ENCODE measurements at regions not wholly inside any gene's neighbourhood (a gene's known extent, or its start where the extent isn't known, plus 50 kb on each side); places are given as distances from the start of the nearest gene placed in this dataset.
"Not testable (repeated sequence)": the region's sequence is repeated elsewhere in the genome, so short reads cannot be mapped to it uniquely, and the experiment has no call there.

DNA sequence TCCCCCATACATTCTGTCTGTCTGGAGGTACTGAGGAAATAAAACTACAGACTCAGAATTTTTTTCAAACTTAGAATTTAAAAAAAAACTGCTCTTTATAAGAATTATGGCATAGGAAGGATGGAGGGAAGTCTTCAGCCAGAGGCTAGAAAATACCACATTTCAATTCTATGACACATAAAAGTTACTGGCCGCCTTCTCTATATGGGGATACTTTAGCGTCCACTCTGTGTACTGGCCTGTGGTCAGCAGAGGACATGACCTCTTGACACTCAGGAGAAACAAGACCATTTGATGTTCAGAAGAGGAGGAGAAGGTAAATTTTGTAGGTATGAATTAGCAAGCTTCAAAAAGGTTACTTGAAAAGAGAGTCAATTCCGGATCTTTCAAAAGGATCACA lies 417.4 kb downstream of the MFSD1 start:
- no peak for DNase-seq (ENCODE audit: low read depth)

DNA sequence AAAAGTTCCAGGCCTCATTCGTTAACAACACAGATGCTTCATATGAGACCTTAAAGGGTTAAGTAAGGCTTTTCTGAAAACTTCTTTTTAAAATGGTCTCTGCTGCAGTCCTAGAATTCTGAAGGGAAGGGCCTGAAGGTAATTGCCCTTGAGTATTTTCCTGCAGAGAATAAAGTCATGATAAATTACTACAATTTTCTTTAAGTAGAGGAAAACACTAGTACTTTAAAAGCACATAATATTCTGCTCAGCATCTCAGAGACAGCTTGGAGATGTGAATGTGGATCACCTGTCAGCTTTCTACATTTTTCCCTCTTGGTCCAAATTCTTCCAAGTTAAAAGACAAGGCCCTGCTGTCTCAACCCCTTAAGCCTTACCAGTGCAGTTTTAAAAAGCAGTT lies 419.5 kb downstream of the MFSD1 start:
- no peak for DNase-seq (ENCODE audit: low read depth)

DNA sequence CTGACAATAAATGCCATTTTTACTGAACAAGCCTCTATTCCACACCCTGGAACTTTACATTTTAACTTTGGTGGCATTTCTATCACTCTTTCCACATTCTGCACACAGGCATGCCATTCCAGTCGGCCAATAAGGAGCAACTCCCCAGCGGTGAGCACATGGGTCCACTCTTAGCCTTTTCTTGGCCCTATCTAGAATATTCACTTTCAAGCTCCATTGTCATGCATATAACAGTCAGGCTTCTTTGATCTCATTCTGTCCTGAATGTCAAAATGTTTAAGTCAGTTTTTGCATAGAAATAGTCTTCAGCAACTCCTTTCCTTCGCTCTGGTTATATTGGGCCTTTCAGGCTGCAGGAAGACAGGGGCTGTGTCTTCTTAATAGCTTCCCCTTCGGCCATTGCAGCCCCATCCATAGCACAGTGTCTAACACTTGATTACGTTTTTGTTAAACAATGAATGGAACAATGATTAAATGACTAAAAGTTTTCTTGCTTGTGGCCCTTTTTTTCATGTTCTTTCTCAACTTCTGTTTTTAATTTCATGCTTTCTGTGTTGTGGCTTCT lies 427.3 kb downstream of the MFSD1 start:
- DNase-seq (ENCODE audit: low read depth), result no peak

DNA sequence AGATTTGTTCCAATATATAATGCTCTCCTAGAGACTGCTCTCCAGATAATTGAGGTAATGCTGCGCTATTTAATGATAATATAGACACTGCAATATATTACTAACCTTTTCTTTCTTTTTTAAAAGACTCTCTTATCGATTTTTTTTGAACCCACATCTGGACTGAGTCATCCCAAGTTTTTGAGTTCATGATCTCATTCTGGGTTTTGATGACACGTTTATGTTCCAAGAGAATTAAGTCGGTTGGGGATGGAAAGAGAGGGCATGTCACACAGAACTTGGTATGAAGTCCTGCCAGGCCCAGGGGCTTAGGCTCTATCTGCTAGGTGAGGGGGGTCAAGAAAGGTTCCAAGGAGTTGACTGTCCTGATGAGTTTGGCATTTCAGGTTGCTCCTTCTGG lies 431.1 kb downstream of the MFSD1 start:
- DNase-seq (ENCODE audit: low read depth), result no peak

DNA sequence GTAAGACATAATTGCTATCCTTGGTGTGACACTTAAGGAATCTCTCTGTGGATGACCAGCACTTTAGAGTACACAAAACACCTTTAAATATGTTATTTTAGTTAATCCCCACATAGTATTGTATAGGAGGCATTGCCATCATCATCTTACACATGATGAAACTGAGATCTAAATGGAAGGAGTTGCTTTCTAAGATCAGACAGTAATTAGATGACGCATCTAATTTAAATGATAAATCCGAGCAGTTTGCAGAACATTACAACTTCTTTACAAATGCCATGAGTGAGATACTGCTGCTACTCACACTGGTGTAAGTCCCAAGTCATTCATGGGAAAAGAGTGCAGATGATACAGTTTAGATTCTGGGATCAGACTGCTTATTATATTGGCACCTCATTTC lies 431.9 kb downstream of the MFSD1 start:
- no peak for DNase-seq (ENCODE audit: low read depth)

DNA sequence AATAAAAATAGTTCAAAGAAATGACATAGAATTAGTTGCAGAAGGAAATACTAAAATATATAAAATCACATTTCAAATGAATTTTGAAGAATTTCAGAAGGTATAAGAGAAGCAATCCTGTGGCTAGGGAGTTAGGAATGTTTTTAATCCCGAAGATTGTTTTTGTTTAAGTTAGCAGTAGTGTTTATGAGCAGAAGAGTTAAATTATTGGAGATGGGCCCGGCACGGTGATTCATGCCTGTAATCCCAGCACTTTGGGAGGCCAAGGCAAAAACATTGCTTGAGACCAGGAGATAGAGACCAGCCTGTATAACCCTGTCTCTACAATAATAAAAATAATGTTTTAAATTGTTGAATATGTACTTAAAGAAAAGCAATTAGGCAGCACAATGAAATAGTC lies 432.5 kb downstream of the MFSD1 start:
- peak; percentile 31 for DNase-seq (ENCODE audit: low read depth)

DNA sequence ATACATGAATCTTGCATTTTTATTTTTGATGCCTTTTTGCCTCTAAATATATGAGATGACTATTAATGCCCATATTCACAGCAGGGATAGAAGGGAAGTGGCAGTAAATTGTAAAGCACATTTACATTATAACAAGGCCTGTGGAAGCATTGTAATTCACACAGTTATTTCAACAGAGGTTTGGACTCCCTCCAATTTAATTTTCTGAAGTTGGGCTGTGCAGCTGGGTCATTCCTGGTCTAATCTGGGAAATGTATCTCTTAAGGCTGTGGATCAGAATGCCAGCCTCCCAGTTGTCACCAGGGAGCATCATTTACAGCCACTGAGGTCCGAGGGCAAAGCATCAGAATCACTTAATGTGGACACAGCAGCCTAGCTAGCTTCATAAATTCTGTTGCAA lies 434.5 kb downstream of the MFSD1 start:
- peak; percentile 54 for DNase-seq (ENCODE audit: low read depth)

DNA sequence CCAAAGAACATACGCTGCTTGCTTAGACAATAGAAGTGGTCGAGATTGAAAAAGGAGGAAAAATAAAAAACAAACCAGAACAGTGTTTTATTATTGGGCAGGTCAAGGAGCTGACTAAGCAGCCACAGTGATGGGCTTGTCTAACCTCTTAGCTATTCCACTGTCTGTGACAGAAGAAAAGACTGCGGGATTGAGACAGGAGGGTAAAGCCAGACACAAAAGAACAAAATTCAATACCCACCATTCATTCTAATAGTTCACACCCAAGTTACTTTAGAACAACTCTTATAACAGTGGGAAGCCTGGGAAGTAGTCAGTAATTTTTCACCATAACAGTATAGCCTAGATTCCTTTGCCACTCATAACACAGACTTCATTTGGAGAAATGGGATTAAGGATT lies 435.4 kb downstream of the MFSD1 start:
- DNase-seq (ENCODE audit: low read depth), result peak; percentile 56

DNA sequence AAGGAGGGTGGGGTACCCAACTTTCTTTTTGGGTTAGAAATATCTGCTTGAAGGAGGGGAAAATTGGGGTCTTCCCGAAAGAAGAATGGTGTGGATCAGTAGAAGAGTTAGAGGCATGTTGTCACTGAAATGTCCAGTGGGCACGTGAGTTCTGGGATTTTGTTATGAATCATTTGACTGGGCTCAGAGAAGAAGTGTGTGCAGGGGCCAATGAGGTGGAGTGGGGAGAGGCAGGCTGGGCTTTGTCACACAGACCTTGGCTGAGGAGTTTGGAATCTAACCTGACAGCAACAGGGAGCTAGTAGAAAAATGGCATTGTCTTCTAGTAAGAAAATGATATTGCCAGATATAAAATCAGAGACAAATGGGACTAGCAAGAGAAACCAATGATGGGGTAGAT lies 436.8 kb downstream of the MFSD1 start:
- DNase-seq (ENCODE audit: low read depth), result peak; percentile 61

DNA sequence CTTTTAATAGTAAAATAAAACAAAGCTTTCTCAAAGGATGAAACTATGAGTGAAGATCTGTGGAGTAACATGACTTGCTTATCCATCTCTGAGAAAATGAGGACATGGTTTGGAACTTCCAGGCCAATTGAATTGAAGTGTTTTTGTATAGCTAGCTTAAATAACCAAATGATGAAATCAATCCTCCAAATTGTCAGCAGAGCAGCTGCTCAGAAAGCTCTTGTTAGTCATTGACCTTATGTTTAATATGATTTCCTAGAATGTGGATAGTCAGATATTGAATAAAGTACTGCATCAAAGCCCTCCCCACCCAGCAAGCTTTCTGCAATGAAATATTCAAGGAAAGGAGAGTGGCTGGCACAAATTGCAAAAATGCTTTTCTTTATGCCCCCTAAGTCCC lies 437.2 kb downstream of the MFSD1 start:
- DNase-seq (ENCODE audit: low read depth), result peak; percentile 73

DNA sequence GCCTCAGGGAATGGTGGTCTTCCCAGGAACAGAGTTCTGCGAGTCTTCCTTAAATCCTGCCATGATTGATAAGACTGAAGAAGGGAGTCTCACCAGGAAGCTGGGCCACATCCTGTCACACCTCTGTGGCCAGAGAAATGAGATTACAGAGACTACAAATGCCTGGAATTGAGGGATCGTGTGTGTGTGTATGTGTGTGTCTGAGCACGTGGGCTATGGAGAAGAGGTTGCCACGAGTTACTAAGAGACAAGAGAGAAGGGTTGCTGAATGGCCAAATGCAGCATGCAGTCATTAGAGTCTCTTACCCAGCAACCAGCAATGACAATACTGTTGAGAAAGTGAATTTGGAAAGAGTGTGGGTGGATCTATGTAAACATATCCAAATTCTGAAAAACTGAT lies 443.1 kb downstream of the MFSD1 start:
- no peak for DNase-seq (ENCODE audit: low read depth)

DNA sequence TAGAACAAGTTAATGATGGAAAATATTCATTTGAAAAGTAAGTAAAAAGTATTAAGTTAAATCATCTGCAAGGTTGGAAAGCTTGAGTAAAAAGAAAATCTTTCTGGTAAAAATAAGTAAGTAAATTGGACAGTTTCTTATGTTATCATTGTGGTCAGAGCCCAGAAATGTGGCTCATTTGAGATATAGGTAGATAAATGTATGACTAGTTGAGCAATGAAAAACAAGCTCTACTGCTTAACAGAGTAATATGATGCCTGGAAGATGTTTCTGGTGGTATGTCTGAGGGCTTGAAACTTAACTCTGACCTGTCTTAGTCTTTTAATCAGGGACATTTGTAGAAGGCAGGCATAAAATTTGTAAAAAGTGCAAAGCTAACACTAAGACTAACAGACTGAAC lies 444.0 kb downstream of the MFSD1 start:
- no peak for DNase-seq (ENCODE audit: low read depth)

DNA sequence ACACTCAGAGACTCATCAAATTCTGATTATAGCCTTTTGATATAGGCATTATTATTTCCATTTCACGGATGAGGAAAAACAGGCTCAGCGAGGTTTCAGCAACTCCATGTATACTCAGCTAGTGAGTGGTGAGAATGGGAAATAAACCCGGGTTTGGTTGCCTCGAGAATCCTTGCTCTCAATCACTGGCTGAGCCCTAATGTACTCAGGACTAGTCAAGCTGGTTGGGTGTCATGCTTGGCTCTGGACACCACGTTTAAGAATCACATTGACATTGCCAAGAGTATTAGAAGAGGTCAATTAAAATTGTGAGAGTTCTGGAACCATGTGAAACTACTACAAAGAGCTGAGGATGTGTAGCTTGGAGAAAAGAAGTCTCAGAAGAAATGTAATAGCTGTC lies 444.5 kb downstream of the MFSD1 start:
- DNase-seq (ENCODE audit: low read depth), result no peak

DNA sequence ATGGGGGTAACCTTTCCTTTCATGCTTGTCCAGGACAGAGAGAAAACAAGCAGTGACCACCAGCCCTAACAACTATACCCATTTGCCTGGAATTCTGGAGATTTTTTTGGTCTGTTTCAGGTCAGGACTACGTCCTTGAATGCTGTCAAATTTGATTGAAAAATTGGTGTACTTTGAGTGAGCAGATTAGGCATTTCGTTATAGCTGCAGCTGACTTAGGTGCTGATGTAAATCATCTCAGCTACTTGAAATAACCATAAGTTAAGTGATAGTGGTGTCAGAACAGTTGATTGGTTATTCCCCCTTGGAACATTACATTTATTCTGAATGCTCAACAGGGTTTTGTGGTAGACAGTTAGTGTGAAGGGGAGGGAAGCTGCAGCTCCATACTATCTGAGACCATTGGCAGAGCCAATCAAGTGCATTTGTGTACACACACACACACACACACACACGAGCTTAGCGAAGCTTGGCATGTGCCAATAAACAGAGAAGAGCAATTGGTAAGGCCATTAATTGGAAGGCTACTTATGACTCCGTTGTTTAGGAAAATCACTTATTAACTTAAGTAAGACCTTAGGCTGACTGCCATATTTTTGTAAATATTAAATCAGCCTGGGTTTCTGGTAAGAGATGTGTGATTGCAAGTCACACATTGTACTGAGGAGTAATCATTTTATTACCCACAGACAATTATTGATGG lies 447.8 kb downstream of the MFSD1 start:
- DNase-seq (ENCODE audit: low read depth), result no peak

DNA sequence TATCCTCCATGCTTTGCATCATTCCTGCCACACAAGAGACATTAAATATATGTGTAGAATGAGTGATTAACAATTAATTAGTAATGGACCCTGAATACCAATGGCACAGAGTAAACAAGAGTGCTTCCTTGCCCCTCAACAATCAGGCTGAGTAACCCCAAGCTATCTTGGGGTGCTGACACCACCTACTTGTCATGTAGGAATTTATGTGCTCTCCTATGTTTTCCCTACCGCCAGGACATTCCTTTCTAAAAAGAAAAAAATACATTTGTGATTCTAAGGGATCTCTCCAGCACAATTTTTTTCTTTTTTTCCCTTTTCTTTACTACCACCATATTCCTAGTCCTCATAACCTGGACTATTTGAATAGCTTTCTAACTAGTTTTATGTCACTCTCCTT lies 449.1 kb downstream of the MFSD1 start:
- DNase-seq (ENCODE audit: low read depth), result no peak

DNA sequence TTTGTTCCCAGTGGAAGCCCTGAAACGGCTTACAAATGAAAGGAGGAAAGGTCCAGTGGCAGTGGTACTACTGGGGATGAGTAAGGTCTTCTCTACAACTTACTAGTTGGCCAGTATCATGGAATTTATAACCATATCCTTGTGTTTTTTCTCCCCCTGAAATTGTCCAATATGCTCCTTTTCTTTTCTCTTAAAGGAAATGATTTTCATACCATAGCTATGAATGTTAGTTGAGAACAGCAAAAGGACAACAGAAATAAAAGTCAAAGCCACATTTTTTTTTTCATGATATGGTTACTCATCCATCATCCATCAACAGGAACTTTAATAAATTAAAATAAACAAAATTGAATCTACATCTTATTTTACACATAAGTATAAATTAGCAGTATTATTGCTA lies 450.4 kb downstream of the MFSD1 start:
- DNase-seq (ENCODE audit: low read depth), result no peak

DNA sequence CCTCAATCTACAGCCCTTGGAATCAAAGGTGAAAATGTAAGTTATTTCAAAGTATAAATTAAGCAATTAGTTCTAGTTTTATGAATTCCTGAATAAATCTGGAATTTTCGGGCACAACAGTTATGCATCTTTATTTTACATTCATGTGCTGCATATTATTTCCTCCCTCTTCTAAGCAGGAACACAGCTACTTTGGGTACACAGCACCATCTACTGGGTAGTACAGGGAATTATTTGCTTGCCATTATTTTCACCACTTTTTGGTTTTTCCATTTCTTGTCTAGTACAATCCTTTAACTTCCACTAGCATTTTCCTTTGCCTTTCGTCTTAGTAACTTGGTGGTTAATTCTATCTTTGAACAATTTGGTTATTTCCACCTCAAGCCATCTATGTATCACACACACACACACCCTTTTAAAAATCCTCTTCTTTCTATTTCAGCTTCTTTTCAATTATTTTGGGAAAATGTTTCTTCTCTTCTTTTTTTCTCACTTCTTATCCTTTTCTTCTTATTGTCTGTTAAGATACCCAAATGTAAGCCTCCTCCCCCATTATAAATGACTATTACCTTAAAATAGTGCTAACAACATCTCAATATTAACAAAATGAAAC lies 451.0 kb downstream of the MFSD1 start:
- peak; percentile 52 for DNase-seq (ENCODE audit: low read depth)

DNA sequence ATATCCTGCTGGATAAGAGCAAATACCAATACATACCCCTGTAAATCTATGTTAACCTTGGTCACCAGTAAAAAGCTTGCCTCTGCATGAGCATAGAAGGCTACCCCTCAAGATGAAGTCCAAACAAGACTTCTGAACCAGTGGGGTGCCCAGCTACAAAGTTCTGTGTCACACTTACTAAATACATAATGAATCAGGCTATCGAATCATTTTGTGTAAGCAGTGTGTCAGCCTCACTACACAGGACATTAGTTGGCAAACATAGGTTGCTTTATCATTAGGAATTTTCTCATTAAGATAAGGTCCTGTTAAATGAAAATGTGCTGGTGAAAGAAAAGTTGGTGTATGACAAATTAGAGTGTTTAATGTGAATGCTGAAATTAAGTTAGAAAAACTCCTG lies 452.0 kb downstream of the MFSD1 start:
- no peak for DNase-seq (ENCODE audit: low read depth)

DNA sequence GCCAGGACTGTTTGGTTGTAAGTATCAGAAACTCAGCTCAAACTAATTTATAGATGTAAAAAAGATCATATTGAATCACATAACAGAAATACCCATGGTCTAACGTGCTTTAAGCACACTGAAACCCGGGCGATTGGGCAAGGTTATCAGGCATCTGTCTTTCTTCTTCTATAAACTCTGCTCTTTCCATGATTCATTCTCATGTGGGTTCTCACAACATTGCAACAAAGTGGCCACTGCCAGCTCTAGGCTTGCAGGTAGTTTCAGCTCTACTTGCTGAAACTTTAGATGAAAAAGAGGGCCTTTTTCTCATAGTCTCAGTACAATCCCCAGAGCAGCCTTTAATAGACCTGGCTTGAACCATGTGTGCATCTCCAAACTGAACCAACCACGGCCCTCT lies 456.1 kb downstream of the MFSD1 start:
- no peak for DNase-seq (ENCODE audit: low read depth)

DNA sequence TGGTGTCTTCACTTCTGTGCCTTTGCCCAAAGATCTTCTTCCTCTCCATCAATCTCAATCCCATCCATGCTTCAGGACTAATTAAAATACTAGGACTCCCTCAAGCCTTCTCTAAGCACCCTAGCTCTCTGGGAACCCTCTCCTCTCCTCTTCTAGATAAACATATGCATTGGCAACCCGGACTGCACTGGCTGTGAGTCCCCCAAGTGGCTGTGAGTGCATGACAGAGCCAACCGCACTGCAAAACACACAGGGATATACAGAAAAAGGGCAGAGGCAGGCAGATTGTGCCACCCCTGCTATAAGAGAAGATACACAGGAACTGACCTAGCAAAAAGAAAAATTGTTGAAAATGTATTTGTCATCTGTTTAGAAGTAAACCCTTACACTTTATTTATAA lies 457.1 kb downstream of the MFSD1 start:
- no peak for DNase-seq (ENCODE audit: low read depth)

DNA sequence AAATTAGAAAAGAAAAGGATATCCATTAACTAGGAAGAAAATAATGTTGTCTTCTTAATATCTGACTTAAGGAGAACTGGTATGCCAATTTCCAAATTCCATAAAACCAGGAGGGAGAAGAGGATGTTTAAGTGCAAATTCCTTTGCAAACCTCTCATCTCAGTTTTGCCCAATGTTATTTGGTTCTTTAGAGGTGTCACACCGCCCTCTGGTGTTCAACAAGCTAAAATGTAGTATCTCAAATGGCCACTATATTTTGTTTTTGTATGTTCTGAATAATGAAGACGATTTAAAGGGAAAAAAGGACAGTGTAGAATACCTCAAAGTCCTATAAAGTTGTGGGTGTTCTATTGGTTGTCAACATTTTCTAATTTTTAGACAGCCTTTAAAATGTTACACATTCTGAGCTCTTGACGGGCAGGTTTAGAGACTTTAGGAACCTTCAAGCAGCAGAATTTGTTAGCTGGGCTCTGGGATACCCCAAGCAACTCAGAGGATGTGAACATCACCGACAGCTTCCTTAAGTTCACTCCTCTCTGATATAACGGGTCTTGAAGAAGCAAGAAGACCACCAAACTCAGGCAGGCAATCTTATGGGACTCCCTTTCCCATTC lies 458.3 kb downstream of the MFSD1 start:
- peak; percentile 77 for DNase-seq (ENCODE audit: low read depth)

DNA sequence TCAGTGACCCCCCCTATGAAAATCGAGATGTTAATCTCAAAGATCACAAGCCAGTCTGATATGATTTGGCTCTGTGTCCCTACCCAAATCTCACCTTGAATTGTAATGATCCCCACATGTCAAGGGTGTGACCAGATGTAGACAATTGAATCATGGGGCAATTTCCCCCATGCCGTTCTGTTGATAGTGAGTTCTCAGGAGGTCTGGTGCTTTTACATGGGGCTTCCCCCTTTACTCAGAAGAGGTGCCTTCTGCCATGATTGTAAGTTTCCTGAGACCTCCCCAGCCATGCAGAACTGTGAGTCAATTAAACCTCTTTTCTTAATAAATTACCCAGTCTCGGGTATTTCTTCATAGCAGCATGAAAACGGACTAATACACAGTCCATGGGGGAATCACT lies 459.5 kb downstream of the MFSD1 start:
- not testable (repeated sequence) for DNase-seq (ENCODE audit: low read depth)

Measured in myocyte (in vitro differentiated cells).